Bone marrow (tissue), 2 donors: ENCODE measurements at regions not wholly inside any gene's neighbourhood (a gene's known extent, or its start where the extent isn't known, plus 50 kb on each side); places are given as distances from the start of the nearest gene placed in this dataset.

Source experiments
- DNase-seq, 2 donors: peaks; one replicate each; lab custom pipeline; 2025; lab: John Stamatoyannopoulos, UW

- no peak for DNase-seq
Observed at GRCh38 chr2:144081272-144081671, 438.6 kb downstream of the ZEB2 start.

GRCh38 chr2:144079803-144080202 is 440.1 kb downstream of the ZEB2 start:
- DNase-seq = no peak

GRCh38 chr2:144078802-144079724 is 440.9 kb downstream of the ZEB2 start:
- DNase-seq = no peak

GRCh38 chr2:144078106-144078505 is 441.8 kb downstream of the ZEB2 start:
- DNase-seq = no peak

GRCh38 chr2:144074450-144074849 is 445.5 kb downstream of the ZEB2 start:
- DNase-seq = no peak

- DNase-seq = no peak
Observed at GRCh38 chr2:144071461-144071860, 448.5 kb downstream of the ZEB2 start.

GRCh38 chr2:144067506-144067905 is 452.4 kb downstream of the ZEB2 start:
- no peak for DNase-seq

GRCh38 chr2:144063602-144064001 is 456.3 kb downstream of the ZEB2 start:
- no peak for DNase-seq

GRCh38 chr2:144054911-144055310 is 465.0 kb downstream of the ZEB2 start:
- no peak for DNase-seq

- no peak for DNase-seq
Observed at GRCh38 chr2:144052083-144052482, 467.8 kb downstream of the ZEB2 start.

GRCh38 chr2:144049137-144049536 is 470.8 kb downstream of the ZEB2 start:
- no peak for DNase-seq

- no peak for DNase-seq
Observed at GRCh38 chr2:144048631-144049060, 471.3 kb downstream of the ZEB2 start.

GRCh38 chr2:144042751-144043150 is 477.2 kb downstream of the ZEB2 start:
- no peak for DNase-seq

GRCh38 chr2:144041612-144042011 is 478.3 kb downstream of the ZEB2 start:
- no peak for DNase-seq

GRCh38 chr2:144040834-144041233 is 479.1 kb downstream of the ZEB2 start:
- no peak for DNase-seq

GRCh38 chr2:144032566-144032965 is 487.4 kb downstream of the ZEB2 start:
- no peak for DNase-seq

- no peak for DNase-seq
Observed at GRCh38 chr2:144030791-144031190, 489.1 kb downstream of the ZEB2 start.

- no peak for DNase-seq
Observed at GRCh38 chr2:144027593-144027992, 492.3 kb downstream of the ZEB2 start.

- no peak for DNase-seq
Observed at GRCh38 chr2:144026753-144027152, 493.2 kb downstream of the ZEB2 start.

GRCh38 chr2:144020047-144020446 is 499.9 kb downstream of the ZEB2 start:
- DNase-seq = no peak

GRCh38 chr2:144015655-144016245 is 504.2 kb downstream of the ZEB2 start:
- no peak for DNase-seq

- no peak for DNase-seq
Observed at GRCh38 chr2:144015036-144015435, 504.9 kb downstream of the ZEB2 start.

- no peak for DNase-seq
Observed at GRCh38 chr2:144014103-144014502, 505.8 kb downstream of the ZEB2 start.
